Peyer's patch (tissue), 4 donors: ENCODE measurements at regions not wholly inside any gene's neighbourhood (a gene's known extent, or its start where the extent isn't known, plus 50 kb on each side); places are given as distances from the start of the nearest gene placed in this dataset.

Experiments
- CTCF ChIP-seq, 6 experiments: fragments of 450-650 bp in 4 of 6; fragments of 200-600 bp in 2 of 6; sonication (generic) in 1 of 6; IDR thresholded peaks; one replicate each; pipeline ENCODE4 v1.5.1; 2017 to 2019; ENCODE audit warnings: antibody characterized with exemption in 6 of 6, mild to moderate bottlenecking in 3 of 6, moderate library complexity in 1 of 6
- POLR2A ChIP-seq, 2 donors: fragments of 450-650 bp; IDR thresholded peaks; one replicate each; pipeline ENCODE4 v1.5.1; 2017; ENCODE audit warnings: antibody characterized with exemption in 2 of 2, mild to moderate bottlenecking in 2 of 2, moderate library complexity in 2 of 2

GRCh38 chr19:5222178-5222577 is 118.4 kb downstream of the PTPRS start:
- TF ChIP-seq CTCF (IDR thresholded peaks at IDR 0.05) (no peak), POLR2A (IDR thresholded peaks at IDR 0.05) (no peak)
